ENCODE measurements at regions not wholly inside any gene's neighbourhood (a gene's known extent, or its start where the extent isn't known, plus 50 kb on each side); places are given as distances from the start of the nearest gene placed in this dataset.

- no peaks in the 10 kb centered on the region for H3K4me1 ChIP-seq (ENCODE audit: control insufficient read depth in 4 of 4, insufficient read depth in 4 of 4, low read length in 3 of 4)
- H3K9ac ChIP-seq (ENCODE audit: low read depth in 1 of 2, low read length in 2 of 2), result no peak overlapping the region
- no peaks in the 10 kb centered on the region for H3K36me3 ChIP-seq (ENCODE audit: control insufficient read depth in 4 of 4, insufficient read depth in 3 of 4, low read depth in 1 of 4, low read length in 3 of 4)
- TF ChIP-seq RXRA (IDR thresholded peaks at IDR 0.05) (no peak), REST (IDR thresholded peaks at IDR 0.05) (no peak), RAD21 (IDR thresholded peaks at IDR 0.05) (no peak), EGR1 (IDR thresholded peaks at IDR 0.05; ENCODE audit: low read depth in 2 of 2) (no peak), HNF4A (conservative IDR thresholded peaks at IDR 0.05) (no peak), GABPA (IDR thresholded peaks at IDR 0.05 in 1 of 2, conservative IDR thresholded peaks at IDR 0.05 in 1 of 2) (no peak), TAF1 (conservative IDR thresholded peaks at IDR 0.05) (no peak), YY1 (IDR thresholded peaks at IDR 0.05) (no peak), SP1 (IDR thresholded peaks at IDR 0.05) (no peak), FOXA1 (IDR thresholded peaks at IDR 0.05) (no peak), HNF4G (IDR thresholded peaks at IDR 0.05) (no peak)
- TF ChIP-seq, protein P1, sequence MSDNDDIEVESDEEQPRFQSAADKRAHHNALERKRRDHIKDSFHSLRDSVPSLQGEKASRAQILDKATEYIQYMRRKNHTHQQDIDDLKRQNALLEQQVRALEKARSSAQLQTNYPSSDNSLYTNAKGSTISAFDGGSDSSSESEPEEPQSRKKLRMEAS (IDR thresholded peaks at IDR 0.05), result no peak
- TF ChIP-seq, protein P2, sequence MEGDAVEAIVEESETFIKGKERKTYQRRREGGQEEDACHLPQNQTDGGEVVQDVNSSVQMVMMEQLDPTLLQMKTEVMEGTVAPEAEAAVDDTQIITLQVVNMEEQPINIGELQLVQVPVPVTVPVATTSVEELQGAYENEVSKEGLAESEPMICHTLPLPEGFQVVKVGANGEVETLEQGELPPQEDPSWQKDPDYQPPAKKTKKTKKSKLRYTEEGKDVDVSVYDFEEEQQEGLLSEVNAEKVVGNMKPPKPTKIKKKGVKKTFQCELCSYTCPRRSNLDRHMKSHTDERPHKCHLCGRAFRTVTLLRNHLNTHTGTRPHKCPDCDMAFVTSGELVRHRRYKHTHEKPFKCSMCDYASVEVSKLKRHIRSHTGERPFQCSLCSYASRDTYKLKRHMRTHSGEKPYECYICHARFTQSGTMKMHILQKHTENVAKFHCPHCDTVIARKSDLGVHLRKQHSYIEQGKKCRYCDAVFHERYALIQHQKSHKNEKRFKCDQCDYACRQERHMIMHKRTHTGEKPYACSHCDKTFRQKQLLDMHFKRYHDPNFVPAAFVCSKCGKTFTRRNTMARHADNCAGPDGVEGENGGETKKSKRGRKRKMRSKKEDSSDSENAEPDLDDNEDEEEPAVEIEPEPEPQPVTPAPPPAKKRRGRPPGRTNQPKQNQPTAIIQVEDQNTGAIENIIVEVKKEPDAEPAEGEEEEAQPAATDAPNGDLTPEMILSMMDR (IDR thresholded peaks at IDR 0.05; ENCODE audit: low read depth, low read length, missing input control), result no peak
- H3K9me3 ChIP-seq (ENCODE audit: control insufficient read depth in 4 of 4, low read length in 3 of 4), result no peaks in the 10 kb centered on the region
- H3K27ac ChIP-seq (ENCODE audit: low read depth in 1 of 2, low read length in 2 of 2), result no peak overlapping the region
- DNase-seq (ENCODE audit: low spot score), result no peak
- H3K27me3 ChIP-seq (ENCODE audit: control insufficient read depth in 4 of 4, insufficient read depth in 4 of 4, low read length in 3 of 4), result no peaks in the 10 kb centered on the region
- 68% methylated on average over 5 of the region's 5 CpGs for WGBS
- H3K4me3 ChIP-seq (ENCODE audit: low read depth in 1 of 3, low read length in 3 of 3), result no peak overlapping the region
Measured at GRCh38 chr1:60461925-60462595, 388.5 kb upstream of the C1orf87 start.

- Histone ChIP-seq H3K9ac (ENCODE audit: low read depth in 1 of 2, low read length in 2 of 2) (no peak overlapping the region), H3K36me3 (ENCODE audit: control insufficient read depth in 4 of 4, insufficient read depth in 3 of 4, low read depth in 1 of 4, low read length in 3 of 4) (no peaks in the 10 kb centered on the region), H3K27me3 (ENCODE audit: control insufficient read depth in 4 of 4, insufficient read depth in 4 of 4, low read length in 3 of 4) (no peaks in the 10 kb centered on the region), H3K9me3 (ENCODE audit: control insufficient read depth in 4 of 4, low read length in 3 of 4) (peaks cover 0 to 2% (median 0%) of the 10 kb centered on the region in 4 donors), H3K4me3 (ENCODE audit: low read depth in 1 of 3, low read length in 3 of 3) (no peak overlapping the region), H3K27ac (ENCODE audit: low read depth in 1 of 2, low read length in 2 of 2) (no peak overlapping the region), H3K4me1 (ENCODE audit: control insufficient read depth in 4 of 4, insufficient read depth in 4 of 4, low read length in 3 of 4) (no peaks in the 10 kb centered on the region)
- TF ChIP-seq ATF3 (IDR thresholded peaks at IDR 0.05) (no peak), RXRA (IDR thresholded peaks at IDR 0.05) (no peak), HNF4A (conservative IDR thresholded peaks at IDR 0.05) (no peak), RAD21 (IDR thresholded peaks at IDR 0.05) (no peak), EGR1 (IDR thresholded peaks at IDR 0.05; ENCODE audit: low read depth in 2 of 2) (no peak), TAF1 (conservative IDR thresholded peaks at IDR 0.05) (no peak), FOXA2 (IDR thresholded peaks at IDR 0.05) (no peak), NR2F2 (IDR thresholded peaks at IDR 0.05) (no peak), FOXA1 (IDR thresholded peaks at IDR 0.05) (no peak), JUND (IDR thresholded peaks at IDR 0.05) (no peak), REST (IDR thresholded peaks at IDR 0.05) (no peak)
- TF ChIP-seq, protein P2 (IDR thresholded peaks at IDR 0.05; ENCODE audit: low read depth, low read length, missing input control), result no peak
- TF ChIP-seq, protein P1 (IDR thresholded peaks at IDR 0.05), result no peak
- WGBS, result 86% methylated on average over 1 of the region's 1 CpG
- no peak for DNase-seq (ENCODE audit: low spot score)
Measured at GRCh38 chr1:60458111-60458510, 384.5 kb upstream of the C1orf87 start.
